Natural killer cell (primary cell): ENCODE measurements at regions not wholly inside any gene's neighbourhood (a gene's known extent, or its start where the extent isn't known, plus 50 kb on each side); places are given as distances from the start of the nearest gene placed in this dataset.

Experiments
- ATAC-seq, 3 donors: fragments of 150-1000 bp in 2 of 3; fragments of 200-7000 bp in 1 of 3; cut with Tn5 transposase; 1 replicate in 1 of 3; 2 replicates in 2 of 3; pipeline ENCODE4 v1.10.0; 2021; ENCODE audit warnings: mild to moderate bottlenecking in 2 of 3, moderate library complexity in 2 of 3
- DNase-seq, 2 donors: peaks; one replicate each; pipeline versions ENCODE4 v3.0.0 to v3.0.0-alpha.2; 2013 to 2021; ENCODE audit warnings: mixed read lengths in 1 of 2
- H3K27ac ChIP-seq: one replicate; pipeline ENCODE4 v1.5.1; 2013; ENCODE audit warnings: mild to moderate bottlenecking, low read length
- H3K27me3 ChIP-seq: one replicate; pipeline ENCODE4 v1.6.1; 2013; ENCODE audit warnings: low read length; ENCODE audit not compliant: control insufficient read depth, insufficient read depth
- H3K36me3 ChIP-seq: one replicate; pipeline ENCODE4 v1.6.1; 2013; ENCODE audit warnings: low read length; ENCODE audit not compliant: control insufficient read depth, insufficient read depth
- H3K4me1 ChIP-seq: one replicate; pipeline ENCODE4 v1.6.1; 2013; ENCODE audit warnings: low read length; ENCODE audit not compliant: control insufficient read depth, insufficient read depth
- H3K4me3 ChIP-seq: one replicate; pipeline ENCODE4 v1.5.1; 2013; ENCODE audit warnings: low read length
- H3K9me3 ChIP-seq: one replicate; pipeline ENCODE4 v1.6.1; 2013; ENCODE audit warnings: low read length; ENCODE audit not compliant: control insufficient read depth, insufficient read depth
- H3K27ac Mint-ChIP-seq, 2 donors: one replicate each; pipeline ENCODE4 v1.8.0; 2022; ENCODE audit warnings: mild to moderate bottlenecking in 2 of 2, mixed read lengths in 2 of 2, moderate library complexity in 1 of 2
- H3K27me3 Mint-ChIP-seq, 2 donors: one replicate each; pipeline ENCODE4 v1.8.0; 2022; ENCODE audit warnings: low read depth in 2 of 2, mixed read lengths in 2 of 2
- H3K36me3 Mint-ChIP-seq: one replicate; pipeline ENCODE4 v1.8.0; 2022; ENCODE audit warnings: mixed read lengths
- H3K4me1 Mint-ChIP-seq, 2 donors: one replicate each; pipeline ENCODE4 v1.8.0; 2022; ENCODE audit warnings: mixed read lengths in 2 of 2
- H3K4me3 Mint-ChIP-seq: one replicate; pipeline ENCODE4 v1.8.0; 2022; ENCODE audit warnings: mild to moderate bottlenecking, moderate library complexity, mixed read lengths
- H3K9me3 Mint-ChIP-seq, 2 donors: one replicate each; pipeline ENCODE4 v1.8.0; 2022; ENCODE audit warnings: mixed read lengths in 2 of 2
- WGBS: methylation state at CpG from one replicate; pipeline ENCODE4 v1.1.7; 2013; ENCODE audit warnings: missing lambda C conversion rate; ENCODE audit not compliant: insufficient coverage; 5-methylcytosine and 5-hydroxymethylcytosine counted together
- intact Hi-C: fragments of 100-400 bp; cut with micrococcal nuclease; formaldehyde crosslinking; loops from one replicate; pipeline ENCODE4 v1.14.2; 2022
- TF ChIP-seq, protein P1 (sequence below): fragments of 200-600 bp; IDR thresholded peaks from one replicate; pipeline ENCODE4 v1.8.0; 2022; ENCODE audit warnings: antibody characterized with exemption

DNA sequence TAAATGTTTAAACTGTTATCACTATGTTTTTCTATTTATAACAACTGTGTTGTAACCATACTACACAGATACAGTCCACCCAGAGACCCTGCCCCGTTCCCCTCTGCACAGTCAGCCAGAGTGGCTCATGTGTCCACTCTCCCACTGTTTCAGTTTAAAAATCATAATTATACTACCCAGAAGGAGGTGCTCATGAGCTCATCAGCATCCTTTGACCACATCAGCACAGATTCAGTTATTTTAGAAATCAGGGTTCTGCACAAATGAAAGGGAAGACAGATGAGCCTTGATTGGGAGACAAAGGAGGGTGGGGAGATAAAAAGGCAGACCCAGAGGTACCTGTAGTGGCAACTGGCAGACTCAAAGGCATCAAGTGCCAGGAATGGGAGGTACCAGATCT is 124.3 kb downstream of the RCN1 start:
- H3K27ac Mint-ChIP-seq = no peak overlapping the region

DNA sequence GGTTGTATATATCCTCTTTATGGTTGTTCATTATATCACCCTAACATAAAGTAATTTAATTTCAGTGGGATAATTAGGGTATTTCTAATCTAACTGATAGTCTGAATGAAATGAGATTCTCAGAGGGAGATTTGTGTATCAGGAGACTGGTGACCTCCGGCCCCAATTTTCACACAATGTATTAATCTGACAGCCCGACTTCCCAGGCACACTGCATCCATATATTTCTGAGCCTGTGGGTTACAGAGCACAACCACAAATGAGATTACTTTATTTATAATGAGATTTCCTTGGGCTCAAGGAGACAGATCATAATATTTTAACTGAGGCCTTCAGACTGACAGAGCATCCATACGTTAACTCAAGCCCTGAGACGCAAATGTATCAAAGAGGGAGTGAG is 125.9 kb downstream of the RCN1 start:
- DNase-seq = no peak
- H3K36me3 Mint-ChIP-seq = no peaks in the 10 kb centered on the region

More for the DNA sequence above, 124.3 kb downstream of the RCN1 start:
- no peak overlapping the region for H3K4me3 ChIP-seq
- intact Hi-C loops = no loop called here
- no peaks in the 10 kb centered on the region for H3K4me1 Mint-ChIP-seq
- H3K9me3 Mint-ChIP-seq = no peaks in the 10 kb centered on the region
- H3K27me3 Mint-ChIP-seq = peaks cover 7 to 11% of the 10 kb centered on the region in 2 donors
- no peak overlapping the region for H3K4me3 Mint-ChIP-seq
- 90% methylated on average over 1 of the region's 1 CpG for WGBS
- TF ChIP-seq, protein P1, sequence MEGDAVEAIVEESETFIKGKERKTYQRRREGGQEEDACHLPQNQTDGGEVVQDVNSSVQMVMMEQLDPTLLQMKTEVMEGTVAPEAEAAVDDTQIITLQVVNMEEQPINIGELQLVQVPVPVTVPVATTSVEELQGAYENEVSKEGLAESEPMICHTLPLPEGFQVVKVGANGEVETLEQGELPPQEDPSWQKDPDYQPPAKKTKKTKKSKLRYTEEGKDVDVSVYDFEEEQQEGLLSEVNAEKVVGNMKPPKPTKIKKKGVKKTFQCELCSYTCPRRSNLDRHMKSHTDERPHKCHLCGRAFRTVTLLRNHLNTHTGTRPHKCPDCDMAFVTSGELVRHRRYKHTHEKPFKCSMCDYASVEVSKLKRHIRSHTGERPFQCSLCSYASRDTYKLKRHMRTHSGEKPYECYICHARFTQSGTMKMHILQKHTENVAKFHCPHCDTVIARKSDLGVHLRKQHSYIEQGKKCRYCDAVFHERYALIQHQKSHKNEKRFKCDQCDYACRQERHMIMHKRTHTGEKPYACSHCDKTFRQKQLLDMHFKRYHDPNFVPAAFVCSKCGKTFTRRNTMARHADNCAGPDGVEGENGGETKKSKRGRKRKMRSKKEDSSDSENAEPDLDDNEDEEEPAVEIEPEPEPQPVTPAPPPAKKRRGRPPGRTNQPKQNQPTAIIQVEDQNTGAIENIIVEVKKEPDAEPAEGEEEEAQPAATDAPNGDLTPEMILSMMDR = no peak
- no peaks in the 10 kb centered on the region for H3K9me3 ChIP-seq
- no peaks in the 10 kb centered on the region for H3K36me3 Mint-ChIP-seq
- no peaks in the 10 kb centered on the region for H3K27me3 ChIP-seq
- no peaks in the 10 kb centered on the region for H3K4me1 ChIP-seq
- H3K36me3 ChIP-seq = no peaks in the 10 kb centered on the region
- no peak overlapping the region for H3K27ac ChIP-seq
- ATAC-seq (no peak), DNase-seq (no peak)

GRCh38 chr11:32219320-32219719 is 128.4 kb downstream of the RCN1 start:
- 85% methylated on average over 7 of the region's 7 CpGs for WGBS
- no peak overlapping the region for H3K4me3 ChIP-seq
- H3K27me3 Mint-ChIP-seq = peaks cover under 1 to 10% of the 10 kb centered on the region in 2 donors
- DNase-seq (no peak), ATAC-seq (no peak)
- H3K27ac Mint-ChIP-seq = no peak overlapping the region
- no peaks in the 10 kb centered on the region for H3K36me3 Mint-ChIP-seq
- H3K9me3 Mint-ChIP-seq = no peaks in the 10 kb centered on the region
- no peak overlapping the region for H3K27ac ChIP-seq
- H3K9me3 ChIP-seq = no peaks in the 10 kb centered on the region
- intact Hi-C loops = no loop called here
- no peaks in the 10 kb centered on the region for H3K27me3 ChIP-seq
- H3K4me3 Mint-ChIP-seq = no peak overlapping the region
- H3K36me3 ChIP-seq = no peaks in the 10 kb centered on the region
- H3K4me1 ChIP-seq = no peaks in the 10 kb centered on the region
- TF ChIP-seq, protein P1 = no peak
- H3K4me1 Mint-ChIP-seq = no peaks in the 10 kb centered on the region

More for the DNA sequence above, 125.9 kb downstream of the RCN1 start:
- TF ChIP-seq, protein P1 = no peak
- no peak for ATAC-seq
- no peaks in the 10 kb centered on the region for H3K9me3 Mint-ChIP-seq
- H3K27me3 Mint-ChIP-seq = peaks cover 2 to 9% of the 10 kb centered on the region in 2 donors
- no peaks in the 10 kb centered on the region for H3K4me1 Mint-ChIP-seq
- WGBS = 98% methylated on average over 2 of the region's 4 CpGs
- no peak overlapping the region for H3K4me3 ChIP-seq
- intact Hi-C loops = no loop called here
- no peak overlapping the region for H3K4me3 Mint-ChIP-seq
- H3K27ac ChIP-seq = no peak overlapping the region
- H3K9me3 ChIP-seq = no peaks in the 10 kb centered on the region
- H3K4me1 ChIP-seq = no peaks in the 10 kb centered on the region
- H3K36me3 ChIP-seq = no peaks in the 10 kb centered on the region
- no peaks in the 10 kb centered on the region for H3K27me3 ChIP-seq
- H3K27ac Mint-ChIP-seq = no peak overlapping the region

DNA sequence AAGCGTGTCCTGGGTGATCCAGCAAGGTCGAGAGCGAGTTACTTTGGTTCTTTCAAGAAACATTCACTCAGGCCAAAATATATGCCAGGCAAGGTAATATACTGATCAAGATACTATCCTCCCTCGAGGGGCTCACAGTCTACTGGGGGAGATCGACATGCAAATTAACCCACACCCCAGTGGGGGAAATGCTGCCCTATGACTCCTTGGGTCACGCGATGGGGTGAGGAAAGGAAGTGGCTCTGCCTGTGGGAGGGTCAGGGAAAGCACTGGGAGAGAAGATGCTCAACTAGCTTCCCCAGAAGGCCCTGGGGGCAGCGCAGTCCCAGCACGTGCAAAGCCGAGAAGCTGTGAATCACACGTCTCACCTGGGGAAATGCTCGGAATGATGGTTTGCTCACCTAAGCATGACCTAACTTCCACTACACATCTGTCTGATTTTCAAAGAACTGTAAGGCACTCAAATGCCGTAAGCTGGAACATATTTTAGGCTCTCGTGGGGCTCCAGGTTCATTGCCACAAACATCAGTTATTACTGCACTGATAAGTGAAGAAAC is 130.7 kb downstream of the RCN1 start:
- DNase-seq = no peak
- Mint-ChIP-seq H3K27me3 (peaks cover 10 to 27% of the 10 kb centered on the region in 2 donors), H3K4me3 (no peak overlapping the region), H3K9me3 (no peaks in the 10 kb centered on the region), H3K4me1 (no peaks in the 10 kb centered on the region), H3K36me3 (no peaks in the 10 kb centered on the region), H3K27ac (no peak overlapping the region)
- Histone ChIP-seq H3K4me1 (no peaks in the 10 kb centered on the region), H3K27me3 (no peaks in the 10 kb centered on the region), H3K27ac (no peak overlapping the region), H3K36me3 (no peaks in the 10 kb centered on the region), H3K4me3 (no peak overlapping the region), H3K9me3 (no peaks in the 10 kb centered on the region)
- intact Hi-C loops = no loop called here
- TF ChIP-seq, protein P1 = no peak
- 90% methylated on average over 14 of the region's 14 CpGs for WGBS
- no peak for ATAC-seq
